ENCODE measurements at regions not wholly inside any gene's neighbourhood (a gene's known extent, or its start where the extent isn't known, plus 50 kb on each side); places are given as distances from the start of the nearest gene placed in this dataset.

DNA sequence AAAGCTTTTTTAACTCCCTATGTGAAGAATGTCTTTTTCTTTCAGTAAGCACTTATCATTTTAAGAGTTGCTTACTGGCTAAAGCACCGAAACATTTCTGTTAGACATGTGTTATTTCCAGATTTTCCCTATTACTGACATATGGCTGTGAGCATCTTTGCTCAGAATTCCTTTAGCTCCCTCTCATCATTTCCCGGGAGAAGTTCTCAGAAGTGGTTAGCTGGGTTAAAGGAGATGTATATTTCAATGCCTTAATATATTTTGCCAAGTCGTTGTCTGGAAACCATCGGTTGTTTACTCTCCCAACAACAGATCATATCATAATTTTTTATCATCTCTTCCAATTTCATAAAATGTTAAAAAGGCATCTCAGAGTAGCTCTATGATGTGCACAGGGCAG is 396.5 kb downstream of the OCA2 start:
- H3K36me3 ChIP-seq: no peaks in the 10 kb centered on the region
- TF ChIP-seq, protein P1, sequence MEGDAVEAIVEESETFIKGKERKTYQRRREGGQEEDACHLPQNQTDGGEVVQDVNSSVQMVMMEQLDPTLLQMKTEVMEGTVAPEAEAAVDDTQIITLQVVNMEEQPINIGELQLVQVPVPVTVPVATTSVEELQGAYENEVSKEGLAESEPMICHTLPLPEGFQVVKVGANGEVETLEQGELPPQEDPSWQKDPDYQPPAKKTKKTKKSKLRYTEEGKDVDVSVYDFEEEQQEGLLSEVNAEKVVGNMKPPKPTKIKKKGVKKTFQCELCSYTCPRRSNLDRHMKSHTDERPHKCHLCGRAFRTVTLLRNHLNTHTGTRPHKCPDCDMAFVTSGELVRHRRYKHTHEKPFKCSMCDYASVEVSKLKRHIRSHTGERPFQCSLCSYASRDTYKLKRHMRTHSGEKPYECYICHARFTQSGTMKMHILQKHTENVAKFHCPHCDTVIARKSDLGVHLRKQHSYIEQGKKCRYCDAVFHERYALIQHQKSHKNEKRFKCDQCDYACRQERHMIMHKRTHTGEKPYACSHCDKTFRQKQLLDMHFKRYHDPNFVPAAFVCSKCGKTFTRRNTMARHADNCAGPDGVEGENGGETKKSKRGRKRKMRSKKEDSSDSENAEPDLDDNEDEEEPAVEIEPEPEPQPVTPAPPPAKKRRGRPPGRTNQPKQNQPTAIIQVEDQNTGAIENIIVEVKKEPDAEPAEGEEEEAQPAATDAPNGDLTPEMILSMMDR (IDR thresholded peaks at IDR 0.05; ENCODE audit: low read depth, low read length): no peak
- no peak for DNase-seq
- H3K9me3 ChIP-seq (ENCODE audit: severe bottlenecking): no peaks in the 10 kb centered on the region
- no peaks in the 10 kb centered on the region for H3K27me3 ChIP-seq (ENCODE audit: insufficient read depth, low read depth, severe bottlenecking)
- no peak overlapping the region for H3K4me3 ChIP-seq (ENCODE audit: low read depth, low read length)
- no peak overlapping the region for H3K27ac ChIP-seq

DNA sequence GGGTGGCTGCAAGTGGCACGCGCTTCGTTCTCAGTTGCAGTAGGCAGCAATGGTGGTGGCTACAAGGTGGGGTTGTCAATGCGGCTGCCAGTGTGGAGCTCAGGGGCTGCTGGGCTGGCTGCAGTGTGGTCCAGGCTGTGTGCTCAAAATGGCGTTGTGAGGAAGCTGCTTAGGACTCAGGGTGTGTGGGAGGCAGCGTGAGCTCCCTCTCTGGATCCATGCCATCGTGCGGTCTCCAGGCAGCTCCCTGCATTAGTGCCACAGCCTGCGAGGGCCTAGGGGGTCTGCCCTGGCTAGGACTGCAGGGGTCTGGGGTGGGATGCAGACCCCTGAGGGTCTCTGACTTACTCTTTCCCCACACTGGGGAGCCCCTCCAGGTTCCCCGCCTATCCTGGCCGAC is 397.2 kb downstream of the OCA2 start:
- Histone ChIP-seq H3K9me3 (ENCODE audit: severe bottlenecking) (no peaks in the 10 kb centered on the region), H3K27me3 (ENCODE audit: insufficient read depth, low read depth, severe bottlenecking) (no peaks in the 10 kb centered on the region), H3K4me3 (ENCODE audit: low read depth, low read length) (no peak overlapping the region), H3K36me3 (no peaks in the 10 kb centered on the region), H3K27ac (no peak overlapping the region)
- TF ChIP-seq, protein P1 (IDR thresholded peaks at IDR 0.05; ENCODE audit: low read depth, low read length): no peak
- DNase-seq: no peak

DNA sequence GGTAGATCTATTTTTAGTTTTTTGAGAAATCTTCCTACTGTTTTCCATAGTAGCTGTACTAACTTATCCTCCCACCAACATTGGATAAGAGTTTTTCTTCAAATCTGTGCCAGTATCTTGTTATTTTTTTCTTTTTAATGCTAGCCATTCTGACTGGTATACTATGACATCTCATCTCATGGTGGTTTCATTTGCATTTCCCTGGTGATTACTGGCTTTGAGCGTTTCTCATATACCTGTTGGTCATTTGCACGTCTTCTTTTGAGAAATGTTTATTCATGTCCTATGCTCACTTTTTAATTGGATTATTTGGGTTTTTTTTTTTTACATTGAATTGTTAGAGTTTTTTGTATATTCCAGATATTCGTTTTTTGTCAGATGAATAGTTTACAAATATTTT is 398.1 kb downstream of the OCA2 start:
- TF ChIP-seq, protein P1 (IDR thresholded peaks at IDR 0.05; ENCODE audit: low read depth, low read length): no peak
- Histone ChIP-seq H3K9me3 (ENCODE audit: severe bottlenecking) (no peaks in the 10 kb centered on the region), H3K4me3 (ENCODE audit: low read depth, low read length) (no peak overlapping the region), H3K36me3 (no peaks in the 10 kb centered on the region), H3K27me3 (ENCODE audit: insufficient read depth, low read depth, severe bottlenecking) (no peaks in the 10 kb centered on the region), H3K27ac (no peak overlapping the region)
- no peak for DNase-seq

DNA sequence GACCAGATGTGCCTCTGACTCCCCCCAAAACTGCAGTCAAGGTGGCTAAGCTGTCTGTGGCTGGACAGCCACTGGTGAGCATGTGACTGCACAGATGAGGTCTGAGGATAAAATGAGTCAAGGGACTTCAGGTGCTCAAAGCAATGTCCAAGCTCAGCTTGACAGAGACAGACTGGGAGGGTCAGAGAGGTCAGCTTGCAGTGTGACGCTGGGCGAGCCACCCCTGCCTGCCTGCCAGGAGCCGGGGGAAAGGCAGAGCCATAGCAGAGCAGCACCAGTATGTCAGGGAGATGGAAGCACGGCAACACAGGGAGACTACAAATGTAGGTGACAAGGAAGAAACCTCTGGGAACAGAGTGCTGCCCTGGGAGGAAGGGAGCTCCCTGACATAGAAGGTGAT is 399.4 kb downstream of the OCA2 start:
- H3K27me3 ChIP-seq (ENCODE audit: insufficient read depth, low read depth, severe bottlenecking): no peaks in the 10 kb centered on the region
- TF ChIP-seq, protein P1 (IDR thresholded peaks at IDR 0.05; ENCODE audit: low read depth, low read length): no peak
- no peak overlapping the region for H3K4me3 ChIP-seq (ENCODE audit: low read depth, low read length)
- H3K27ac ChIP-seq: no peak overlapping the region
- DNase-seq: no peak
- no peaks in the 10 kb centered on the region for H3K36me3 ChIP-seq
- H3K9me3 ChIP-seq (ENCODE audit: severe bottlenecking): no peaks in the 10 kb centered on the region

DNA sequence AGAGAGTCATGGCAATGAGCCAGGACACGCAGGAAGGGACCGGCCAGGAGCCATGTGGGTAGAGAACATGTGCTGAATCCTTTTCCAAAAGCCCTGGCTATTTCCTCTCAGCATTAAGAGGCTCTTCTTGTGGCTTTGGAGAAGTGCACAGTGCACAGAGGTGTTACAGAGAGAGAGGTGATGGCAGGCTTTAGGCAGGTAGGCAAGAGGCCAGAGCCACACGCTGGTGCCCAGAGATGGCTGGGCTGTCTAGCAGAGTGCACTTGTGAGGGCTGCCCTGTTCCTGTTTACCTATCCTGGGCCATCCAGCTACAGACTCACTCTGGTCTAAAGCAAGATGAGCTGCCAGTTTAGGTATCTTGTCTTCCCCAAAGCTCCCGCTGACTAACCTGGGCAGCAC is 402.6 kb downstream of the OCA2 start:
- H3K36me3 ChIP-seq: no peaks in the 10 kb centered on the region
- H3K9me3 ChIP-seq (ENCODE audit: severe bottlenecking): peaks cover 7% of the 10 kb centered on the region
- no peak overlapping the region for H3K27ac ChIP-seq
- H3K27me3 ChIP-seq (ENCODE audit: insufficient read depth, low read depth, severe bottlenecking): no peaks in the 10 kb centered on the region
- no peak for DNase-seq
- no peak overlapping the region for H3K4me3 ChIP-seq (ENCODE audit: low read depth, low read length)
- TF ChIP-seq, protein P1 (IDR thresholded peaks at IDR 0.05; ENCODE audit: low read depth, low read length): no peak

DNA sequence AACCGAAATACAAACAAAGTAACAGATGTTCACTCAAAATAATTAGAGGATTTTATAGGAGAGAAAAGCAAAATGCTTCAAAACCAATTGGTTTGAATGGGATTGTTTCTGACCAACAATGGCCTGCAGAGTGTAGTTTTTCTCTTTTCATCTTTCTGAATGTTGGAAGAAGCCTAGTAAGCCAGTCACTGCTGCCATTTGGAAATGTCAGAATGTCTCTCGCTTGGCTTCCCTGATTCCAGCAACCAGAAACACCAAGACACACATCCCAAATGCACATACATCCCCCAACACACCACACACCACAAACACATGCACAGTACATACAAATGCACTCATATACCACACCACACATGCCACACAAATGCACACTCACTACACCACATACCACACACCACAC is 403.4 kb downstream of the OCA2 start:
- TF ChIP-seq, protein P1 (IDR thresholded peaks at IDR 0.05; ENCODE audit: low read depth, low read length): no peak
- H3K27ac ChIP-seq: no peak overlapping the region
- H3K9me3 ChIP-seq (ENCODE audit: severe bottlenecking): peaks cover 7% of the 10 kb centered on the region
- DNase-seq: no peak
- H3K27me3 ChIP-seq (ENCODE audit: insufficient read depth, low read depth, severe bottlenecking): no peaks in the 10 kb centered on the region
- no peak overlapping the region for H3K4me3 ChIP-seq (ENCODE audit: low read depth, low read length)
- H3K36me3 ChIP-seq: no peaks in the 10 kb centered on the region

All from WERI-Rb-1 (cell line).